ES-I3 (cell line): ENCODE measurements at regions not wholly inside any gene's neighbourhood (a gene's known extent, or its start where the extent isn't known, plus 50 kb on each side); places are given as distances from the start of the nearest gene placed in this dataset.

ENCODE experiments used
- H3K36me3 ChIP-seq: 2 replicates; pipeline ENCODE4 v1.6.1; 2013; ENCODE audit warnings: mild to moderate bottlenecking, low read length, control low read depth, moderate library complexity; ENCODE audit not compliant: insufficient read depth
- H3K4me1 ChIP-seq: 2 replicates; pipeline ENCODE4 v1.6.1; 2013; ENCODE audit warnings: mild to moderate bottlenecking, control low read depth, low read length; ENCODE audit not compliant: insufficient read depth
- H3K9ac ChIP-seq: 2 replicates; pipeline ENCODE4 v1.6.1; 2013; ENCODE audit warnings: low read depth, mild to moderate bottlenecking, low read length, moderate library complexity
- H3K9me3 ChIP-seq: 2 replicates; pipeline ENCODE4 v1.6.1; 2013; ENCODE audit warnings: mild to moderate bottlenecking, low read length, moderate library complexity; ENCODE audit not compliant: control insufficient read depth, insufficient read depth

GRCh38 chr3:147538034-147538433 lies 128.9 kb downstream of the ZIC1 start:
- H3K9ac ChIP-seq = no peak overlapping the region

GRCh38 chr3:147540921-147541320 lies 131.8 kb downstream of the ZIC1 start:
- Histone ChIP-seq H3K36me3 (no peaks in the 10 kb centered on the region), H3K9me3 (no peaks in the 10 kb centered on the region), H3K4me1 (no peaks in the 10 kb centered on the region), H3K9ac (no peak overlapping the region)

More at GRCh38 chr3:147538034-147538433, 128.9 kb downstream of the ZIC1 start:
- Histone ChIP-seq H3K9me3 (no peaks in the 10 kb centered on the region), H3K36me3 (no peaks in the 10 kb centered on the region), H3K4me1 (no peaks in the 10 kb centered on the region)

GRCh38 chr3:147544290-147544689 lies 135.1 kb downstream of the ZIC1 start:
- H3K4me1 ChIP-seq = no peaks in the 10 kb centered on the region
- no peaks in the 10 kb centered on the region for H3K36me3 ChIP-seq
- H3K9ac ChIP-seq = no peak overlapping the region
- H3K9me3 ChIP-seq = no peaks in the 10 kb centered on the region

GRCh38 chr3:147551491-147551890 lies 142.3 kb downstream of the ZIC1 start:
- Histone ChIP-seq H3K9me3 (no peaks in the 10 kb centered on the region), H3K9ac (no peak overlapping the region), H3K4me1 (no peaks in the 10 kb centered on the region), H3K36me3 (no peaks in the 10 kb centered on the region)

- Histone ChIP-seq H3K9me3 (no peaks in the 10 kb centered on the region), H3K9ac (no peak overlapping the region)
These were observed 145.2 kb downstream of the ZIC1 start for GRCh38 chr3:147554332-147554731.

GRCh38 chr3:147572970-147573340 lies 163.8 kb downstream of the ZIC1 start:
- Histone ChIP-seq H3K9me3 (no peaks in the 10 kb centered on the region), H3K9ac (no peak overlapping the region), H3K36me3 (no peaks in the 10 kb centered on the region), H3K4me1 (no peaks in the 10 kb centered on the region)

More at GRCh38 chr3:147554332-147554731, 145.2 kb downstream of the ZIC1 start:
- no peaks in the 10 kb centered on the region for H3K36me3 ChIP-seq
- no peaks in the 10 kb centered on the region for H3K4me1 ChIP-seq

GRCh38 chr3:147574621-147575020 lies 165.5 kb downstream of the ZIC1 start:
- Histone ChIP-seq H3K9me3 (no peaks in the 10 kb centered on the region), H3K4me1 (no peaks in the 10 kb centered on the region), H3K36me3 (no peaks in the 10 kb centered on the region), H3K9ac (no peak overlapping the region)

GRCh38 chr3:147575391-147575790 lies 166.2 kb downstream of the ZIC1 start:
- Histone ChIP-seq H3K9me3 (no peaks in the 10 kb centered on the region), H3K36me3 (no peaks in the 10 kb centered on the region), H3K4me1 (no peaks in the 10 kb centered on the region), H3K9ac (no peak overlapping the region)

GRCh38 chr3:147582642-147583041 lies 173.5 kb downstream of the ZIC1 start:
- no peak overlapping the region for H3K9ac ChIP-seq
- no peaks in the 10 kb centered on the region for H3K4me1 ChIP-seq
- no peaks in the 10 kb centered on the region for H3K9me3 ChIP-seq
- no peaks in the 10 kb centered on the region for H3K36me3 ChIP-seq

- no peaks in the 10 kb centered on the region for H3K36me3 ChIP-seq
- H3K9me3 ChIP-seq = no peaks in the 10 kb centered on the region
- no peak overlapping the region for H3K9ac ChIP-seq
- no peaks in the 10 kb centered on the region for H3K4me1 ChIP-seq
These were observed 179.9 kb downstream of the ZIC1 start for GRCh38 chr3:147589016-147589415.

- no peaks in the 10 kb centered on the region for H3K4me1 ChIP-seq
- no peak overlapping the region for H3K9ac ChIP-seq
- no peaks in the 10 kb centered on the region; the same call in 1 of the 2 replicates for H3K36me3 ChIP-seq
- H3K9me3 ChIP-seq = no peaks in the 10 kb centered on the region
These were observed 195.0 kb downstream of the ZIC1 start for GRCh38 chr3:147604136-147604535.

- H3K9ac ChIP-seq = no peak overlapping the region
- H3K4me1 ChIP-seq = no peaks in the 10 kb centered on the region
- no peaks in the 10 kb centered on the region for H3K36me3 ChIP-seq
- no peaks in the 10 kb centered on the region for H3K9me3 ChIP-seq
These were observed 204.6 kb downstream of the ZIC1 start for GRCh38 chr3:147613725-147614124.

GRCh38 chr3:147614210-147614609 lies 205.0 kb downstream of the ZIC1 start:
- H3K36me3 ChIP-seq = no peaks in the 10 kb centered on the region
- no peak overlapping the region for H3K9ac ChIP-seq
- no peaks in the 10 kb centered on the region for H3K4me1 ChIP-seq
- H3K9me3 ChIP-seq = no peaks in the 10 kb centered on the region

- H3K9me3 ChIP-seq = no peaks in the 10 kb centered on the region
- H3K4me1 ChIP-seq = peaks cover 3% of the 10 kb centered on the region; the same call in 1 of the 2 replicates
- no peaks in the 10 kb centered on the region for H3K36me3 ChIP-seq
- H3K9ac ChIP-seq = no peak overlapping the region
These were observed 205.9 kb downstream of the ZIC1 start for GRCh38 chr3:147615035-147615434.

- H3K36me3 ChIP-seq = no peaks in the 10 kb centered on the region
- H3K9ac ChIP-seq = no peak overlapping the region
- no peaks in the 10 kb centered on the region for H3K9me3 ChIP-seq
- peaks cover 6% of the 10 kb centered on the region; the same call in 1 of the 2 replicates for H3K4me1 ChIP-seq
These were observed 207.9 kb downstream of the ZIC1 start for GRCh38 chr3:147616998-147617619.
